GM18499 (cell line): ENCODE measurements at regions not wholly inside any gene's neighbourhood (a gene's known extent, or its start where the extent isn't known, plus 50 kb on each side); places are given as distances from the start of the nearest gene placed in this dataset.
A peak's percentile ranks its signal among the peaks of the same experiment; 100 is the strongest.
"Not testable (repeated sequence)": the region's sequence is repeated elsewhere in the genome, so short reads cannot be mapped to it uniquely, and the experiment has no call there.

ENCODE experiments used
- ATAC-seq: cut with Tn5 transposase; IDR thresholded peaks from one replicate; pipeline ENCODE4 v1.9.1; 2021; ENCODE audit warnings: moderate number of reproducible peaks; ENCODE audit not compliant: insufficient read depth, unreplicated experiment

- no peak for ATAC-seq
Observed at GRCh38 chr7:16369855-16370254, 51.5 kb downstream of the CRPPA start.

- not testable (repeated sequence) for ATAC-seq
Observed at GRCh38 chr7:16369309-16369708, 52.0 kb downstream of the CRPPA start.

GRCh38 chr7:16368885-16369284, 52.5 kb downstream of the CRPPA start:
- no peak for ATAC-seq

- ATAC-seq = no peak
Observed at GRCh38 chr7:16367115-16367514, 54.2 kb downstream of the CRPPA start.

- ATAC-seq = no peak
Observed at GRCh38 chr7:16365952-16366351, 55.4 kb downstream of the CRPPA start.

- ATAC-seq = no peak
Observed at GRCh38 chr7:16365177-16365576, 56.2 kb downstream of the CRPPA start.

GRCh38 chr7:16359216-16359615, 62.1 kb downstream of the CRPPA start:
- no peak for ATAC-seq

GRCh38 chr7:16357921-16358320, 63.4 kb downstream of the CRPPA start:
- ATAC-seq = no peak

- no peak for ATAC-seq
Observed at GRCh38 chr7:16357474-16357873, 63.9 kb downstream of the CRPPA start.

- no peak for ATAC-seq
Observed at GRCh38 chr7:16356301-16356958, 64.9 kb downstream of the CRPPA start.

- no peak for ATAC-seq
Observed at GRCh38 chr7:16354573-16354972, 66.8 kb downstream of the CRPPA start.

GRCh38 chr7:16353226-16353625, 68.1 kb downstream of the CRPPA start:
- no peak for ATAC-seq

- peak; percentile 65 for ATAC-seq
Observed at GRCh38 chr7:16350634-16351033, 70.7 kb downstream of the CRPPA start.

- ATAC-seq = no peak
Observed at GRCh38 chr7:16348251-16348650, 73.1 kb downstream of the CRPPA start.

GRCh38 chr7:16347827-16348192, 73.5 kb downstream of the CRPPA start:
- no peak for ATAC-seq

- no peak for ATAC-seq
Observed at GRCh38 chr7:16347066-16347826, 74.1 kb downstream of the CRPPA start.

- peak; percentile 59 for ATAC-seq
Observed at GRCh38 chr7:16345979-16346958, 75.1 kb downstream of the CRPPA start.

GRCh38 chr7:16344927-16345326, 76.4 kb downstream of the CRPPA start:
- no peak for ATAC-seq

- ATAC-seq = no peak
Observed at GRCh38 chr7:16343612-16344011, 77.7 kb downstream of the CRPPA start.

- ATAC-seq = no peak
Observed at GRCh38 chr7:16338065-16338464, 83.3 kb downstream of the CRPPA start.

GRCh38 chr7:16326106-16326505, 95.2 kb downstream of the CRPPA start:
- ATAC-seq = no peak
